GM20000 (cell line): ENCODE measurements at regions not wholly inside any gene's neighbourhood (a gene's known extent, or its start where the extent isn't known, plus 50 kb on each side); places are given as distances from the start of the nearest gene placed in this dataset.

ENCODE experiments used
- DNase-seq: peaks from one replicate; pipeline ENCODE4 v3.0.0; 2012; ENCODE audit warnings: low spot score
- TF ChIP-seq, protein P1 (sequence below): IDR thresholded peaks from 2 replicates; pipeline ENCODE4 v1.5.1; 2012; ENCODE audit warnings: mild to moderate bottlenecking, control low read depth; ENCODE audit errors: extremely low read depth, missing control alignments

DNA sequence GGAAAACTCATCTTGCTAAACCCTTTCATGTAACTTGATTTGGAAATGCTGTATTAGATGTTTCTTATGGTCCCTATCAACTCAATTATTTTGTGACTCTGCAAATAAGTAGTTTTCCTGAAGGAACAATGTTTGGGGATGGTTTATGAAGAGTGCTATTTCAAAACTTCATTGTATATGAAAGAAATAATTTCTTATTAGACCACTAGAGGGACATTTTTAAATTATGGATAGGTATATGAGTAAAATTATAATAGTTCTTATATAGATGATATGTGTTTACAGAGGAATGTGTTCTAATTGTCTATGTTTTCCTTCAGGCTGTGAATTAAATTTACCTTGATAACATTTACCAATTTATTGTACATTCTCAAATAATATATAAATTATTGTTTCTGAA is 509.4 kb upstream of the RAG2 start:
- DNase-seq: no peak
- TF ChIP-seq, protein P1, sequence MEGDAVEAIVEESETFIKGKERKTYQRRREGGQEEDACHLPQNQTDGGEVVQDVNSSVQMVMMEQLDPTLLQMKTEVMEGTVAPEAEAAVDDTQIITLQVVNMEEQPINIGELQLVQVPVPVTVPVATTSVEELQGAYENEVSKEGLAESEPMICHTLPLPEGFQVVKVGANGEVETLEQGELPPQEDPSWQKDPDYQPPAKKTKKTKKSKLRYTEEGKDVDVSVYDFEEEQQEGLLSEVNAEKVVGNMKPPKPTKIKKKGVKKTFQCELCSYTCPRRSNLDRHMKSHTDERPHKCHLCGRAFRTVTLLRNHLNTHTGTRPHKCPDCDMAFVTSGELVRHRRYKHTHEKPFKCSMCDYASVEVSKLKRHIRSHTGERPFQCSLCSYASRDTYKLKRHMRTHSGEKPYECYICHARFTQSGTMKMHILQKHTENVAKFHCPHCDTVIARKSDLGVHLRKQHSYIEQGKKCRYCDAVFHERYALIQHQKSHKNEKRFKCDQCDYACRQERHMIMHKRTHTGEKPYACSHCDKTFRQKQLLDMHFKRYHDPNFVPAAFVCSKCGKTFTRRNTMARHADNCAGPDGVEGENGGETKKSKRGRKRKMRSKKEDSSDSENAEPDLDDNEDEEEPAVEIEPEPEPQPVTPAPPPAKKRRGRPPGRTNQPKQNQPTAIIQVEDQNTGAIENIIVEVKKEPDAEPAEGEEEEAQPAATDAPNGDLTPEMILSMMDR: no peak

DNA sequence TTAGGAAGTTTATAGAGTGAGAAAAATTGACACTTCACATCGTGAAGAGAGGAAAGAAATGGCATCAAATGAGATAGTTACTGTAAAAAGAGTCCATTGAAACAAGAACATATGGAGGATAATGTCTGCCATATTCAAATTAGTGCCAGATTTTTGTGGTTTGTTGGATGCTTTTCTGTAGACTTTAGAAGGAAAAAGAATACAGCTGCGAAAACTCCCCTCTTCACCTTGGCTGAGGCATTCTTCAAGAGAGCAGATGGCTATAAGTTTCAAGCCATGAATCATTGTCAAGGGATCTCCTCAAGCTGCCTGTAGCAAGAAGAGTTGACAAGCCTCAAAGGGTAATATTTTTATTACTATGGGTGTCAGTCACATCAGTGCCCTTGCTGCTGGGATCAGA is 507.4 kb upstream of the RAG2 start:
- no peak for DNase-seq

DNA sequence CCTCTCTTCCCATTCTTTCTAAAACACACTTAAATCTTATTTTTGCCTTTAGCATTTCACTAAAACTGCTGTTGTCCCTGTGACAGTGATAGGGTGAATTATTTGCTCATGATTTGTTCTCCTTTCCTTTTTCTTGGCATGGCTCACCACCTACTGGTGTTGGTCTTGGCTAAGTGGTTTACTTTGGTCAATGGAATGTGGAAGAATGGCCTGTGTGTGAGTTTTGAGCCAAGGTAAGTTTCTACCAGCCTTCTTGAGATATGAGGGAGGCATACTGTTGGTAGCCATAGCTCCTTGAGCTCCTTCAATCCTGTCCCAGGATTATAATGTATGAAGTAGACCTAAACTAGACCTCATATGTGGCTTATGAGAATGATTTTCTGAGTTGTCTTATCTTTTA is 506.3 kb upstream of the RAG2 start:
- DNase-seq: no peak
- TF ChIP-seq, protein P1: no peak

More for the DNA sequence above, 507.4 kb upstream of the RAG2 start:
- TF ChIP-seq, protein P1: no peak

DNA sequence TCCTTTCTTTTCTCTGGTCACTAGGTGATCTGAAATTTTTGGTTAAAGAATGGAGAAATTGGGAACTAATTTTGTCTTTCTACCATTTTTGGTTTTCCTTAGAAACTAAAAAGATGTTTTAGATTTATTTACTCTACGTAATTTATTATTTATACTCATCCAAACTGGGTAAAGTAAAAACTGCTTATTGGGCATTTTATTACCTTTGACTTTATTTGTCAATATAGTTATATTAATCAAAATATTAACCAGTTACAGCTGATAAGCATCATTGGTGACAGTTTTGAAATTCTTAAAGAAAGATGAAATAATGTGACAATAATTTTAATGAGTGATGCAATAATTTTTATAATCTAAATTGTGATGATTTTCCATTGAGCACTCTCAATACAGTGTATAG is 502.0 kb upstream of the RAG2 start:
- TF ChIP-seq, protein P1: no peak
- no peak for DNase-seq

DNA sequence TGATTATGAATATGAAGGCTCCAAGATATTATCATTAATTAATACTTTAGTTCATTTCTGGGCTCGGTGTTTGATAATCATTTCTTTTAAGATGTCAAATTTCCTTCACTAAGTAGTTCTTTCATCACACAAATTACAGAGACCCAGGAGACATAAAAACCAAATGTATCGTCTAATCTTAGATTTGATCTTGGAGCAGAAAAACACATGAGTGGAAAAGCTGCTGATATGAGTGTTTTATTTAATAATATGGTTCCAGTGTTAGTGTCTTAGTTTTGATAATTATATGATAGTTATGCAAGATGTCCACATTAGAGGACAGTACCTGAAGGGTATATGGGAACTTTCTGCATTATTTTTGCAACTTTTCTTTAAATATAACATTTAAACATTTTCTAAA is 494.5 kb upstream of the RAG2 start:
- no peak for DNase-seq
- TF ChIP-seq, protein P1: no peak

DNA sequence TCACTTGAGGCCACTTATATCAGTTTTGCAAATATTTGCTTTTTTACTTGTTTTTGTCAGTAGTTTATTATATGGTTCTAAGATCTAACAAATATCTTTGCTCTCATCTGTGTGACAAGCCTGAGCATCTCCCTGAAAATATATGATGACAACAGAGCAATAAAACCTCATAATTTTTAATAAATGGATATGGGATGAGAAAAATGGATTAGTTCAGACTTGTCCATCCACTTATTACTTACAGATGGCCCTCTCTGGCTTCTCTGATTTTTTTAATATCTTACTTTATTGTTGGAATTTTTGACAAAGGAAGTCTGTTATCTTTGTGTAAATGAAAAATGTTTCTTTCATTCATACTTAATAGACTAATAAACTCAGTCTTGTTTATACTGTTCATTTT is 491.4 kb upstream of the RAG2 start:
- TF ChIP-seq, protein P1: no peak
- no peak for DNase-seq

DNA sequence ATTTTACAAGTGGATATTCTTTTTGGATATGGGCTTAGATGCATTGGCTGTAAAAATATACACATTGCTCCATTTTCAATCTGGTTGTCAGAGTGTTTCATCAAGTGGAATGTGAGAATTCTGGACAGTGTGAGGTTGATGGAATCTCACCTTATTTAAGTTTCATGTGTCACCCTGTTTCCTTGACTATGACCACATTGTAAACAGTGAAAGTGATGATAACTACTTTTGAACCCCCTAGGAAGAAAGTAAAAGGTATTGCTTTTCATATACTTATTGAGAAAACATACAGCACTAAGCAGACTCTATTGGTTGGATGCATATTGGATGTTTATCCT is 490.5 kb upstream of the RAG2 start:
- TF ChIP-seq, protein P1: no peak
- no peak for DNase-seq
